ENCODE measurements at regions not wholly inside any gene's neighbourhood (a gene's known extent, or its start where the extent isn't known, plus 50 kb on each side); places are given as distances from the start of the nearest gene placed in this dataset.
A peak's percentile ranks its signal among the peaks of the same experiment; 100 is the strongest.
"Not testable (repeated sequence)": the region's sequence is repeated elsewhere in the genome, so short reads cannot be mapped to it uniquely, and the experiment has no call there.

DNA sequence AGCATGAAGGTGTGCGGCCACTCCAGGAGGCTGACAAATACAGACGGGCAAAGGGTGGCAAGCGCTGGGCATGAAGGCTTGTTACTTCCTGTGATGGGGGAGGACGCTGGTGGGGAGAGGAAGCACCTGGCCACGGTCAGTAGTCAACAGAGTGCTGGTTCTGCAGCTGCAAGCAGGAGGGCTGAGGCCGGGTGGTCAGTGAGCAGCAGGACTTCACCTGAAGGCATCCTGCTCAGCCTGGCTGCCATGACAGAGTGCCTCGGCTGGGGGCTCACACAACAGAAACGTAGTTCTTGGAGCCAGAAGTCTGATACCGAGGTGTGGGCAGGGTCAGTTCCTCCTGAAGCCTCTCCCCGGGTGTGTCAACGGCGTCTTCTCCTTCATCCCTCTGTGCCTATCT is 118.6 kb upstream of the IRX4 start:
- DNase-seq = no peak

DNA sequence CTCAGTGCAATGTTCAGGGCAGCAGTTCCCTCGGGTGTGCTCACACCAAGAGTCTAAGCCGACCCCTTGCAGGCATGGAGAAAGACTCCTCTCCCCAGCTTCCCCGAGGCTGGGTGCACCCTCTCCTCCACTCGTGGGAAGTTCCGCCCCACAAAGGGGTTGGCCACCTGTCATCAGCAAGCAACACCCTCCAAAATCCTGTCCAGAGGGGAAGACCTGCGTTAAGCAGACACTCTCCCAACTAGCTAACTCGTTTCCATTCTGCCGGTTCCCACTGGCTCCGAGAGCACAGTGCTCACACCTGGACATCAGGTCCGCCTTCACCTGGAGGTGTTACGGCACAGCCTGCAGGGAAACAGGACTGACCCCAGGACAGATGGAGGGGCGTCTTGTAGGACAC is 117.9 kb upstream of the IRX4 start:
- no peak for DNase-seq

DNA sequence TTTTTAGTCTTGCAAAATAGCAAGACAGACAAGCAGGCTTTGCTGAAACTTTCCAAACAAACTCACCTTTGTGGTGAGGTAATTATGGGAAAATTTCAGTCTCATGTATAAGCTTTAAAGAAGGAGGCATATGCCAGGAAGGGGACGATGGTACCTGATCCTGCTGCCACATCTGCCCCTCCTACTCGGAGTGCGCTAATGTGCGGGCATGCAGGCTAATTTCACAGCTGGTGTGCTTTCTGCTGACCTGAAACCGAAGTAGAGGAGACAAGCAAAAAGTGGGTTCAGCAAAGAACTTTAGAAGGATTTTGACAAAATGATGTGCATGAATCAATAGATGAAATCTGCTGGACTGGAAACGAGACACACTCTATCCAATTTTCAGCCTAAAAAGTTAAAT is 117.1 kb upstream of the IRX4 start:
- DNase-seq = no peak

DNA sequence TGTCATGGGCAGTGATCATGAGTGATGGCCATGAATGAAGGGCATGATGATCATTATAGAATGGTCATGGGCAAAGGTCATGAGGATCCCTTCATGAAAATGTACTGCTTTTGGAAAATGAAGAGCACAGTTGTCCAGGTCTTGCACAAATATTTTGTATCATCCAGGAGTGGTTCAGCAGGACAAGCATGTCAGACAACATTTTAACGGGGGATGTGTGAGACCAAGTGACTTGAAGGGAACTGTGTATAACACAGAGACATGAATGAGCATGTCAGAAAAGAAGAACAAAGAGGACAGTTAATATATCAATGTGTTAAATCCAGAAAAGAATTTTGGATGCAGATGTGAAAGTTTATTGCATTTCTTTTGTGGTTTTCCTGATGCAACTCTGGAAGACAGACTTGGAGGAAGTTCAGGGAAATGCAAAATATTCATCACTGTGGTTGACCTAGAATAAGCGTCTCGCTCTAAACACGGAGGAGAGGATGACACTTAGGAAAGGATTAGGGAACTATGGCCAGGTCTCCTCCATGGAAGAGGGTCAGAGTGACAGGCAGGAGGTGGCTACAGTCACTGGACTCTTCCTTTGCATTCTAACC is 116.1 kb upstream of the IRX4 start:
- DNase-seq = no peak

DNA sequence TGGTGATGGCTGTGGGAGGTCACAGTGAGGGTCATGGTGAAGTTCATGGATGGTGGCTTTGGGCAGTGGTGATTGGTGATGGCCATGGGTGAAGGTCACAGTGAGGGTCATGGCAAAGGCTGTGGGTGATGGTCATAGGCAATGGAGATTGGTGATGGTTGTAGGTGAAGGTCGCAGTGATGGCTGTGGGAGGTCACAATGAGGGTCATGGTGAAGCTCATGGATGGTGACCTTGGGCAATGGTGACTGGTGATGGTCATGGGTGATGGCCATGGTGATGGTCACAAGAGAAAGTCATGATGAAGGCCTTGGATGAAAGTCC is 115.6 kb upstream of the IRX4 start:
- DNase-seq = no peak

DNA sequence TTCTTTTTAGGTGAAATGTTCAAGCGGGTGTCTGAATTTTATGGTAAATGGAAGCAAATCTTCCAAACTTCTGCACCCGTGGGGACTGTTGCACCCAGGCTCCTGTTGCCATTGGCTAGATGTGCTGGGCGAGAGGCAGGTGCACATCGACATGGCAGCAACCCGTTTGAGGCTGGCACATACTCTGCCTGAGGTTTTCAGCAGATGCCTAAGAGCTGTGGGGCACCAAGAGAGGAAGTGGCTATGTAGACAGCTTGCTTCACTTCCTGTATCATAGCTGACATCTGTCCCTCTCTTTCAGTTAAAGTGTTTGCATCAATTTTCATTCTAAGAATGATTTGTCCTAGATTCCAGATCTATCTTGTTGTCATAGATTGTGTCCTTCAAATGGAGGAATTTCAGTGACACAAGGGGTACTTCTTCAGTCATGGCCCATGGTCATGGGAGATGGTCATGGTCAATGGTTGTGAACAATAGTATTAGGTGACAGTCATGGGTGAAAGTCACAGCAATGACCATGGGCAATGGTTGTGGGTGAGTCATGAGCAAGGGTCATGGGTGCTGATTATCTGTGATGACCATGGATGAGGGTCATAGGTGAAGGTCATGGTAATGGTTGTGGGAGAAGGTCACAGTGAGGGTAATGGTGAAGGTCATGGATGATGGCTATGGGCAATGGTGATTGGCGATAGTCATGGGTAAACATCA is 115.1 kb upstream of the IRX4 start:
- DNase-seq = peak in 1 of 5 experiments; percentile 16

DNA sequence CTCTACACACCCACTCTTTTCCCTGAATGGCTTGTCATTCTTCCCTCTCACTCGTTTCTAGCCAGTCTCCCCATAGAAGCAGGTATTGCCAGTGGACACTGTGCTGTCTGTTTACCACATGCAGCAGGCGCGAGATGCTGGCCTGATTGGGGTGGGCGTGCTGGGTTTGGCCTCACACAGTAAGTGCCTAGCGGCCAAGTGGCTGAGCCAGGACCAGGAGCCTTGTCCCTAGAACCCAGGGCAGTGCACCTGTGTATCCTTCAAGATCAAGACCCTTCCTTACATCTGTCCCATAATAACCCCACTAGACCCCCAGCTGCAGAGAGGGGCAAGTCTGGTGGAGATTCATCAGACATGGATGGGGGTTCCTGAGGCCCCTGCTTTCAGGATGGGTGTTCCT is 112.8 kb upstream of the IRX4 start:
- no peak for DNase-seq

DNA sequence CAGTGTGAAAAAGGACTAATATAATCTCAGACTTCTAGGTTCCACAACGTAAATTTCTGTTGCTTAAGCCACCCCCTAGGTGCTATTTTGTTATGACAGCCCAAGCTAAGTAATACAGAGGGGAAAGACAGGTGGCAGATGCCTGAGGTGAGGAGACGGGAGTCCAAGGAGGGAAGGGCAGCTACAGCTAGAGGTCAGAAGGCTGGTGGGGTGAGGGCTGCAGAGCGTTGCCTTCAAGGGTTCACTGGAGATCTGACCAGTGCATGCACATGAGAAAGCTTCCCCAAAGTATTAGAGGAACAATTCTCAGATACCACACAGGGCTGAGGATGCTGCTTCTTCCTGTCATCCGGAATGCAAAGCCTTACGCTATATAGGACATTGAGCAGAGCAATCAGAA is 104.7 kb upstream of the IRX4 start:
- no peak for DNase-seq

DNA sequence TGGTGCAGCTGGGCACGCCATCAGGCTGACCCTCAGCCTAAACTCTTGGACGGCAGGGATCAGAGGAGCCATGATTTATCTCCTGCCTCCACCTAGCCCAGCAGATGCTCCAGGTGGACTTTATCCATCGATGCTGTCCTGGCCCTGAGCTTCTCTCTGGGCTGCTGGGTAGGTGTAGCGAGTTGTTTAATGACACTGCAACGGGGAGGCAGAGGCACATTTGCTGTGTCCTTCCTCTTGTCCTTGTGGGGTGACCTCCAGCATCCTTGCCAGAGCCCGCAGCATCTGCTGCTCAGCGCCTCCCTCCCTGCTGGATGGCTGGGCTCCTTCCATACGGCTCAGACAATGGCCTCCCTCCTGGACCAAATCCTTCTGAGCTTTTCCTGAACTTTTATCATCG is 103.1 kb upstream of the IRX4 start:
- no peak for DNase-seq

DNA sequence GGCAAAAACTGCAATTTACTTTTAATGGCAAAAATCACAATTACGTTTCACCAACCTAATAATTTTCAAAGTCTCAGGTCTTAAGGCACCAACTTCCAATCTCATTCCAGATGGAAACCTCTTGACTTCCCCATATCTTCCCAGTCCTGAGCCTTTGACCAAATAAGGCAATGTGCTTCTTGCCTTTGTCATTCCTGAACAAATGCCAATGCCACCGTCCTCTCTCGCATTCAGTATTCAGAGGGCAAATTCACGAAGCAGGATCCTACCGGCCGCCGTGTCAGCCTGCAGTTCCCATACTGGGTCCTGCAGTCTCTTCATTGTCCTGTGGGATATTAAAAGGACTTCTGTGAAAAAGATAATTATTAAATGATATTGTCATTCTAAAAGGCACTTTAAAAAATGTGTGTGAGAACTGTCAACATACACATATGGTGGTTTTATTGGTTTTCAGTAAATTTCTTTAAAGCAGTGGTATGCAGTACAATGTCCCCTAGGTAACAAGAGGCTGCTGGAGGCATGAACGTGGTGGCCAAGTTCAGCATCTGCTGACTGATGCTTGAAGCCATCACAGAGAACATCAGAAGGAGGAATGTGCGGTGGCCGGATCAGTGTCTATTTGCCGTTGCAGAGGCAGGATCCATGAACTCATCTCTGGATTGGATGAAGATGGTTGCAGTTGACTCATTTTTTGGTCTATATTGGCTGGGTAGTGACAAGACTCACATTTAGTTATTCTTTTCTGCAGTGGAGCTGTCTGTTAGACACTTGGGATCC is 101.4 kb upstream of the IRX4 start:
- no peak for DNase-seq

DNA sequence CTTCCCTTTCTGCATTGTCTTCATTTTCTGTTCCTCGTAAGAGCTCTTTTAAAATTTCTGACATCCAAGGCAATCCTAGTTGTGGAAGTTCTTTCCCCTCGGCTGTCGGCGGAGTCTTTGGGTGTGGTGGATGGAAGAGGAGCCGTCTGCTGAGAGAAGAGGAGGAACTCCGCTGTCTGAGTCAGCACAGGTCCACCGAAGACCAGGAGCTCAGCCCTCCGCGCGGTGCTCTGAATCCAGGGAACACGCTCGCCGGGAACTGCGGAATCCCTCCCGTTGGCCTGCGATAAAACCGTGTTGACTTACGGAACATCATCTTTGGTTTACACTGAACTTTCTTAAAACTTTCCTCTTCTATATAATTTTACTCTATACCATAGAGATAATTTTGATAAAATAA is 100.7 kb upstream of the IRX4 start:
- no peak for DNase-seq

DNA sequence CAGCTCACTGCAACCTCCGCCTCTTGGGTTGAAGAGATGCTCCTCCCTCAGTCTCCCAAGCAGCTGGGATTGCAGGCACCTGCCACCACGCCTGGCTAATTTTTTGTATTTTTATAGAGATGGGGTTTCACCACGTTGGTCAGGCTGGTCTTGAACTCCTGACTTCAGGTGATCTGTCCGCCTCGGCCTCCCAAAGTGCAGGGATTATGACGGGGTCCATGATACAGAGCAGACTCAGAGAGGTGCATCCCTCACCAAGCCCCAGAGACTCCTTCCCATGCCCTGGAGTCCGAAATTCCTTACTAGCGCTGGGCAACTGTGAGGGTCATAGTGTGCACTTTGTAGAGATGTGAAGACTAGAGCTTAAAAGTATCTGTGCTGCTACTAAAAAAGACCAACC is 99.8 kb upstream of the IRX4 start:
- not testable (repeated sequence) for DNase-seq

DNA sequence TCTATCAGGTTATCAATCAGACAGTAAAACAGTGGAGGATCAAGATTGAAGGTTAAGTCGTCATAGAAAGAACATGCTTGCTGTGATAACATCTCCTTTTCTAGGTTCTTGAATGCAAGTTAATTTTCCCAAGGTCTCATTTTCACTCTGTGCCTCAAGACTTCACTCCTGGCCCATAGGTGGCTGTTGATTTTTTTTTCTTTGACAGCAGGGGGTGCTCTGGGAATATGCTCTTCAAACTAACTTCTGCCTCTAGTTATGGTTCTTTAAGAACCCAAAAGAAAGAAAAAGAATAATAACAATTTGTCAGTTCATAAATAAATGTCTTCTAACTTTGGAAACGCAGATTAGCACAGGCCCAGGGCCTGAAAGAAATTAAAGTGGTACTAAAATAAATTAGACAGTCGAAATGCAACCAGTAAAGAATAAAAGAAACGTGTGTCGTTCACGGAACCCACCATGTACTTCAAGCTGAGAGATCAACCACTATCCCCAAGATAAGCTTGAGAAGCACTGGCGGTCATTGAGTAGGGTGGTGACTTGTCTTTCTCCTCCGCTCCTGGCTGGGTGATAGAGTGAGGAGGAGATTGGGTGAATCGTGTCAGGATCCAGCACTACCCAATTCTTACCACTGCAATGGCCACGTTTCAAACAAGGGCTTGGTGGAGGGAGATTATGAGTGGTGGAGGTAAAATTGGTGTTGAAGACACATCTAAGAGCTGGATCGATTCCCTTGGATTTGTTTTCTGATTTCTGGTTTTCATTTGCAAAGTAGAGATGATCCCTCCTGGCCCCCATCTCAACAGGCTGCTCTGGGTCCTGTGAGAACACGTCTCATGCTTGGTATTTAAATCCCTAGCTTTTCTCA is 93.4 kb upstream of the IRX4 start:
- DNase-seq = no peak

DNA sequence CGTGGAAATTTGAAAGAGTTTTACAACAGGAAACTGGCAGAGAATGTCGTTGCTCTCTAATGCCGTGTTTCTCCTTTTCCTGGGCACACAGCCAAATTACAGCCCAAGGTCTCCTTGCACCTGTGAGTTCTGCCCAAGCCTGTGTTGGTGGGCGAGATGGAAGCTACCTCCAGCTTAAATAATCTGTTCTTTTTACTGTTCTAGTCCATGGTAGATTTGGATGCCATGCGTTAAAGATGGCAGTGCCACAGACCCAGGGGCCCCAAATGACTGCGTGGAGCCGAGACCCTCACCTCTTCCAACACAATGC is 92.6 kb upstream of the IRX4 start:
- no peak for DNase-seq

DNA sequence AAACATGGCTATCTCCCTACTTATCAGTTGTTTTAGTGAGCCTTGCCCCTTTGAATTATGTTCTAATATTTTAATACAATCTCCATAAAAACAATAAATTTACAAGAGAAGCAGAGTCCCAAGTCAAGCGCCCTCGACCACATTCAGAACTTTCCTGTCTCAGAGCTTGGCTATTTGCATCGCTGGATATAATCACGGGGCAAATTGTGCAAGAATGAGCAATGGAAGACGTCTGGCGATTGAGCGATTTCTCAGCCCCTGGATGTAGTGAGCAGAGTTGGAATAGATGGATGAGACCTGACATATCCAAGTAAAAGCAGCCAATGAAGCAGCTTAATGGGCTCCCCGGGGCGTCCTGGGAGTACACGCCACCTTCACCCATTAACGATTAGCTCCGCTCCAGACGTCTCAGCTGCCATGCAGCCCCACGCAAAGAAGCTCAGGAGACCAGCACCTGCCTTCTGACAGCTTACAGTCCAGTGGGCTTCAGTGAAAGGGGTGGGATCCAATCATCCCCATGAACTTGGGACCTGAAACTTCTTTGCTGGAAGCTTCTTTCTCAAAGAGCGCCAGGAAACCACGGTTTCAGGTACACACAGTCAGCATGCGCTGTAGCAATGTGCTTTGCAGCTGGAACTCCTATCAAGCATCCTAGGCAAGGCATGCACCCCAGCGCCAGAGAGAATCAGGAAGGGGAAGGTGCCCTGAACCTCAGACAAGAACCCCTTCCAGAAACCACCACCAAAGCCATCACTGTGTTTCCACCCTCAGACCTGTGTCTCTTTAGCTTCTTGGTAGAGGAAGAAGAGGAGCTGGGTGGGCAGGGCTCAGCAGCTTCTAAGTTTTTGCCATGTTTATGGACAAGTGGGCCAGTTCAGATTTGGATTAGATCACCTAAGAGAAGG is 92.0 kb upstream of the IRX4 start:
- no peak for DNase-seq

DNA sequence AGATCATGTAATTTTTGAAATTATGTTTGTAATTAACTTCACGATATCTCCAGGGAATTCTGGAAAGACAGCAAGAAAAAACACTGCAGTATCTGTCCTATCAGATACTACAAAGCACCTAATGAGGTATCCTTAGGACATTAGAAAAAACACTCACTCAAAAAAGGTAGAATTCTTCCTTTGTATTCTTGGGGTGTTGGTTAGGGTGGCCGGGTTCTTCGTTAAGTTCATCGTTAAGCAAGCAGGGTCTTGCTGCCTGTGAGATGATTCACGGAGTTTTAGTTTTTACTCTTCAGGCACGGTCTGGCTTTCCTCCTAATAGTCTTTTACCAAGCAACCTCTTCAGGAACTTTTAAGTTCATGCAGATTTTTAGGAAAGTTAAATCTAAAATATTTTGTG is 91.4 kb upstream of the IRX4 start:
- no peak for DNase-seq

DNA sequence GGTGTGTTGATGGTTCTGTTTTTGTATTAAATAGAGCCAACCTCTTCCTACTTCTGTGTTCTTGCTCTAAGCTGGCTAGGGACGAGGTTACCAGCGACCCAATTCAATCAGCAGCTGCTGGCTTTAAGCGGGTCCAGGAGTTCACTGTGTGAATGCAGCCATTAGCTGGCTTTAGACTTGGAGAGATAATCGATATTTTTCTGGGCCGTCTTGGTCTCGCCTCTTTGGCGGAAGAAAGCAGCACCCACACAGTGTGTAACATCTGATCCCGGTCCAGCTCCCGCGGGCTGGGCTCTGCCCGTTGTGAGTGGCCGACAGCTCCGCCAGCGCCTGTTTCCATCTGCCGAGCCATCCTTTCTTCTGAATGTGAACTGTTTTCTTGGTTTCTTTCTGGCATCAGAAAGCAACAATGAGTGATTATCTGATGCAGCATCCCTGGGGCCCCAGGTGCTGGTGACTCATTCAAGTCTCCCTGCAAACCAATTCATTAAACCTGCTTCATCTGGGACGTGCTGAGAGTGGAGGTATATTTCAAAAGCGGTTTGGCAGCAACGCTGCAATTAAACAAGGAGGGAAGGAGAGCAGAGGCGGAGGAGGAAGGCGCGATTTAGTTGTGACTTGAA is 90.8 kb upstream of the IRX4 start:
- no peak for DNase-seq

DNA sequence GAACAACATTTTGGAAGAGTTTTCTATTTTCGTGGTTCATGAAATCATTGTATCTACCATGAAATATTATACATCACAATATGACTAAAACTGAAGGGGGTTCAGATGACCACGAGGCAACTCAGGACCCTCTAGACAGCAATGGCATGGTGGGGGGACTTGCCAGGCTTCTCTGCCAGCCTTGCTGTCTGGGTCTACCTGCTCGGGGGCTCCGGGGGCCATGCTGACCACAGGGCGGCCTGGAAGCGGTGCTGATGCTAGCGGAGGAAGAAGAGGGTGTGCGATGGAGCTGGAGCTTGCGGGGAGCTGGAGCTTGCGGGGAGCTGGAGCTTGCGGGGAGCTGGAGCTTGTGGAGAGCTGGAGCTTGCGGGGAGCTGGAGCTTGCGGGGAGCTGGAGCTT is 89.2 kb upstream of the IRX4 start:
- no peak for DNase-seq

DNA sequence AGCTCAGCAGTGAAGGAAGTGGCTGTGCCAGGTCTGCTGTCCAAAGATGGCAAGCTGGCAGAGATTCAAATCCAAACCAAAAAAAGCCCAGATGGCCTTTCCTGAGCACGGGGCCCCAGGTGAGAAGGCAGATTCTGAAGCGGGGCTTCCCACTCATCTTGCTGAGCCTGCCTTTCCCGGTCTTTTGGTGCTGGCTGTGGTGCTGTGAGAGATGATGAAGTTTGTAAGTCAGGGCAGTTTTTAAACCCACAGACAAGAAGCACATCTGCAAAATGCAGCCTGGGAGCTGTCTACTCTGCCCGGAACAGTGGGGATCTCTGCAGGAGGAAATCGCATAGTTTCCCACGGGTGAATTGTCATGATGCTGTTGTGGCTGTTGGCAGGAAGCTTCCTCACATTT is 85.0 kb upstream of the IRX4 start:
- no peak for DNase-seq

DNA sequence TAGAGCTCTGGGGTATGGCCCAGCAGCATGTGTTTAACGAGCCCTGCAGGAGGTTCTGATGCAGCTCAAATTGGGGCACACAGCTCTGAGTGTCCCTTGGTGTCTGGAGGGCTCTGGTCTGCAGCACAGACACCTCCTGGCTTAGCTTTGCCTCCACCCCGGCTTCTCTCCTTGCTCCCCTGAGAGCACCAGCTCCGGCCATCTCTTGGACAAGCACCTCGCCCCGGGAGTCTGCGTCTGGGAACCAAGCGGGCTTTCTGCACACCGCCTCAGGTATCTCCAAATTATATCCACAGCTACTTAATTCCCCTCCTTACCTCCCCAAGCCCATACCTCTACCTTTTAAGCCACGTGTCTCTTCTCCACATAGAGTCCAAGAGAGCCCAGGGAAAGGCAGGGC is 83.7 kb upstream of the IRX4 start:
- DNase-seq = no peak

DNA sequence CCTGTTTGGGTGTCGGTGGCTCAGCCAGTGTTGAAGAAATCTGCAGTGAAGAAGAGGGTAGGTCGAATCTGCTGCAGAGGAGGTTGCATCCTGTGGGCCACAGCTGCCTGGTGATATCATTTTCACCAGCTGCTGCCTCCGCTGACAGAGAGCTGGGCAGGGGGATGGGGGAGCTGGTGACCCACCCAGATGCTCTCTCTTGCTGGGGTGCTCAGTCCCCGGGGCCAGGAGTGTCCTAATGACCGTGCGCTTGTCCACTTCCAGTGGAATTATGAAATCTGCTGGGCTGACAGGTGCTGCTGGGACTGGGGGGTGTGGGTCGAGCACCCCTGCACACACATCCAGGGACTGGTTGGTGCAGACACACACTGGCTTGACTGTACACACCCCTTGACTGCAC is 83.2 kb upstream of the IRX4 start:
- DNase-seq = no peak

DNA sequence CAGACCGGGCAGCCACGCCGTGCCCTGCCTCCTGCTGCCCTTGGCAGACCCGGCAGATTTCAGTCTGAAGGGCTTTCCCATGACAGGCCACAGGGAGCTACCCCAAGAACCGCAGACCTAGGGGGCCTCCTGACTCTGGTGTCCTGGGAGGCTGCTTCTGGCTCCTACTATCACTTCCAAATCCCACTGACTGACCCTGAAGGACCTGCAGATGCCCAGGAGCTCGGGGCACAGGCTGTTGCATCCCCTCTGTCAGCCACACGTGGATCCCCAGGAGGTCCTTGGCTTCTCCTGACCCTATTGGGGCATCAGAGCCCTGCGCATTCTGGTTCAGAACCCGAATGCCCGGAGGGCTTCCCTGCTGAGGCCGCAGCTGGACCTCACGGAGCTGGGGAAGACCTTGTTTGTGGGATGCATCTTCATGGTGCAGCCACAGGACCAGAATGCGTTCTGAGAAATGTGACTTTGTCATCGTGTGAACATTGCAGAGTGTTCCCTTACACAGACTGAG is 81.3 kb upstream of the IRX4 start:
- no peak for DNase-seq

Data from T-helper 2 cell (primary cell).